A549 (cell line): ENCODE measurements at regions not wholly inside any gene's neighbourhood (a gene's known extent, or its start where the extent isn't known, plus 50 kb on each side); places are given as distances from the start of the nearest gene placed in this dataset.

Experiments used
- ATAC-seq, 2 experiments: fragments of 200-7000 bp in 1 of 2; fragments of >200 bp in 1 of 2; cut with Nextera tagmentation in 1 of 2; cut with Tn5 transposase in 1 of 2; 3 replicates each; pipeline versions ENCODE4 v1.8.0 to v1.9.1; 2018 to 2020; ENCODE audit warnings: mild to moderate bottlenecking in 1 of 2, moderate library complexity in 1 of 2
- CTCF ChIA-PET: fragments of 300-600 bp; sonication (Branson Sonifier 250); formaldehyde crosslinking; extraction: SDS; loops from one replicate; lab custom pipeline; 2021; ENCODE audit warnings: antibody characterized with exemption, inconsistent platforms; lab: Yijun Ruan, JAX
- POLR2A ChIA-PET: fragments of 350-600 bp; formaldehyde crosslinking; extraction: SDS; loops from one replicate; lab custom pipeline; 2021; ENCODE audit warnings: antibody characterized with exemption, inconsistent platforms; lab: Yijun Ruan, JAX
- DNase-seq, 2 experiments: peaks; one replicate each; pipeline versions ENCODE4 v3.0.0 to v3.0.0-alpha.2; 2011 to 2016; ENCODE audit warnings: low read depth in 1 of 2, low spot score in 1 of 2
- FAIRE-seq: peaks from 2 replicates; lab custom pipeline; 2011; peaks lifted over from hg19 to GRCh38; lab: Jason Lieb, UNC
- H3K27ac ChIP-seq, 2 experiments: fragments of >200 bp; sonication (Bioruptor Twin); formaldehyde crosslinking; 3 replicates each; pipeline ENCODE4 v1.5.1; 2016 to 2017
- H3K4me1 ChIP-seq: fragments of >200 bp; sonication (Bioruptor Twin); formaldehyde crosslinking; 3 replicates; pipeline ENCODE4 v1.6.1; 2016
- H3K4me2 ChIP-seq: fragments of >200 bp; sonication (Bioruptor Twin); formaldehyde crosslinking; 3 replicates; pipeline ENCODE4 v1.6.1; 2016
- H3K4me3 ChIP-seq: fragments of >200 bp; sonication (Bioruptor Twin); formaldehyde crosslinking; 3 replicates; pipeline ENCODE4 v1.5.1; 2016
- H3K9me3 ChIP-seq: fragments of >200 bp; sonication (Bioruptor Twin); formaldehyde crosslinking; 3 replicates; pipeline ENCODE4 v1.6.1; 2016
- CBX8 ChIP-seq: fragments of 200-600 bp; sonication (generic); IDR thresholded peaks from 2 replicates; pipeline ENCODE4 v1.6.1; 2016
- CHD4 ChIP-seq: fragments of 200-600 bp; sonication (generic); IDR thresholded peaks from 2 replicates; pipeline ENCODE4 v1.6.1; 2016; ENCODE audit warnings: antibody characterized with exemption, mild to moderate bottlenecking, borderline replicate concordance
- CTCF ChIP-seq: fragments of >200 bp; sonication (Bioruptor Twin); formaldehyde crosslinking; IDR thresholded peaks from 3 replicates; pipeline ENCODE4 v1.5.1; 2016
- ESRRA ChIP-seq: fragments of 150-350 bp; IDR thresholded peaks from 2 replicates; pipeline ENCODE4 v1.6.1; 2014; ENCODE audit warnings: mild to moderate bottlenecking, low read length, borderline replicate concordance
- GATA3 ChIP-seq: IDR thresholded peaks from 2 replicates; pipeline ENCODE4 v1.6.1; 2012; ENCODE audit warnings: borderline replicate concordance
- JUNB ChIP-seq: fragments of >200 bp; sonication (Bioruptor Twin); formaldehyde crosslinking; IDR thresholded peaks from 2 replicates; pipeline ENCODE4 v1.6.1; 2016
- KDM1A ChIP-seq: fragments of 200-600 bp; sonication (generic); IDR thresholded peaks from 2 replicates; pipeline ENCODE4 v1.6.1; 2016; ENCODE audit warnings: low read depth, mild to moderate bottlenecking
- MYC ChIP-seq: IDR thresholded peaks from 2 replicates; pipeline ENCODE4 v1.6.1; 2012; ENCODE audit warnings: mild to moderate bottlenecking, inconsistent platforms, low read length, improper control_type of control experiment, borderline replicate concordance
- POLR2A ChIP-seq: IDR thresholded peaks from 2 replicates; pipeline ENCODE4 v1.6.1; 2012; ENCODE audit warnings: mild to moderate bottlenecking, low read length
- RAD21 ChIP-seq, 2 experiments: fragments of >200 bp in 1 of 2; sonication (Bioruptor Twin) in 1 of 2; formaldehyde crosslinking in 1 of 2; IDR thresholded peaks in 1 of 2; conservative IDR thresholded peaks in 1 of 2; 2 replicates in 1 of 2; 3 replicates in 1 of 2; pipeline ENCODE4 v1.6.1; 2012 to 2018; ENCODE audit warnings: inconsistent platforms in 1 of 2
- RARB ChIP-seq: fragments of 250-450 bp; sonication (Bioruptor Pico); IDR thresholded peaks from 2 replicates; pipeline ENCODE4 v1.8.0; 2021; ENCODE audit warnings: mild to moderate bottlenecking, moderate library complexity
- RCOR1 ChIP-seq: fragments of 150-350 bp; IDR thresholded peaks from 2 replicates; pipeline ENCODE4 v1.6.1; 2014; ENCODE audit warnings: antibody characterized with exemption, low read length, low read depth
- RFX5 ChIP-seq: fragments of 450-650 bp; IDR thresholded peaks from 2 replicates; pipeline ENCODE4 v1.7.1; 2014; ENCODE audit warnings: antibody characterized with exemption, mild to moderate bottlenecking, moderate library complexity
- RNF2 ChIP-seq: fragments of 200-600 bp; sonication (generic); IDR thresholded peaks from 2 replicates; pipeline ENCODE4 v1.6.1; 2016; ENCODE audit warnings: low read depth, mild to moderate bottlenecking, antibody characterized with exemption, moderate library complexity, borderline replicate concordance
- ZC3H11A ChIP-seq: fragments of 450-650 bp; IDR thresholded peaks from 2 replicates; pipeline ENCODE4 v1.6.1; 2014; ENCODE audit warnings: antibody characterized with exemption, mild to moderate bottlenecking
- ZNF302 ChIP-seq: fragments of 250-450 bp; sonication (Bioruptor Pico); IDR thresholded peaks from 2 replicates; pipeline ENCODE4 v1.9.0; 2021; ENCODE audit warnings: inconsistent platforms, mild to moderate bottlenecking, moderate library complexity
- WGBS: methylation state at CpG from one replicate; pipeline ENCODE4 v1.1.6; 2017; ENCODE audit errors: missing lambda C conversion rate; 5-methylcytosine and 5-hydroxymethylcytosine counted together
- TF ChIP-seq, protein P1 (sequence below): fragments of 250-450 bp; sonication (Bioruptor Pico); IDR thresholded peaks from 2 replicates; pipeline ENCODE4 v1.5.0; 2020; ENCODE audit warnings: low read depth, mild to moderate bottlenecking, moderate library complexity
- TF ChIP-seq, protein P2 (sequence below): fragments of 250-450 bp; sonication (Bioruptor Pico); IDR thresholded peaks from 2 replicates; pipeline ENCODE4 v1.5.0; 2021; ENCODE audit warnings: mild to moderate bottlenecking, moderate library complexity, borderline replicate concordance
- TF ChIP-seq, protein P3 (sequence below): IDR thresholded peaks from 2 replicates; pipeline ENCODE4 v1.6.1; 2012; ENCODE audit warnings: low read depth, borderline replicate concordance
- TF ChIP-seq, protein P4 (sequence below): IDR thresholded peaks from 2 replicates; pipeline ENCODE4 v1.6.1; 2012

DNA sequence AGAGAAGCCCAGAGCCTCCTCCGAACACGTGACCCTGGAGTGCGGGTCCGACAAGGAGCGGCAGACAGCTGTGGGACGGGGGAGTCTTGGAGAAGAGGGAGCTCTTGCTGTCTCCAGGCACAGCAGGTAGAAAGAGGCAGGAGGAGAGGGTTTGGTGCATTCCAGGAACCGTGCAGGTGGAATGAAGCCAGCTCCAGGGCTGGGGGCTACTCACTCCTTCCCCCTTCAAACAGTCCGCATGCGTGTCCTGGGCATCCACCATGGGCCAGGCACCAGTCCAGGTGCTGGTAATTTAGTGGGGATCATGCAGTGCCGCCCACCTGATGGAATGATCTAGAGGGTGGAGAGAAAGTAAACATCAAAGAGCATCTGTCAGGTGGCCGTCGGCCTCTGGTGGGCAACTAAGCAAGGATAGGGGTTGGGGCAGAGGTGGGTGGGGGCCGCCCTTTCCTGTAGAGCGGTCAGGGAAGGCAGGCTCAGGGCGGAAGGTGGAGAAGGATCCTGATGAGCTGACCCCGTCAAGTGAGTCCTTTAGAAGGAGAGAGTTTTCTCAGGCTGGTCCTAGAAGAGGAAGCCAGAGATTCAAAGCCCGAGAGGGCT, 850.0 kb downstream of the TBC1D22A start:
- H3K9me3 ChIP-seq: no peaks in the 10 kb centered on the region
- no peak overlapping the region for H3K4me2 ChIP-seq
- DNase-seq (no peak), FAIRE-seq (no peak), ATAC-seq (no peak)
- no peaks in the 10 kb centered on the region for H3K4me1 ChIP-seq
- no peak for TF ChIP-seq CBX8
- TF ChIP-seq, protein P1, sequence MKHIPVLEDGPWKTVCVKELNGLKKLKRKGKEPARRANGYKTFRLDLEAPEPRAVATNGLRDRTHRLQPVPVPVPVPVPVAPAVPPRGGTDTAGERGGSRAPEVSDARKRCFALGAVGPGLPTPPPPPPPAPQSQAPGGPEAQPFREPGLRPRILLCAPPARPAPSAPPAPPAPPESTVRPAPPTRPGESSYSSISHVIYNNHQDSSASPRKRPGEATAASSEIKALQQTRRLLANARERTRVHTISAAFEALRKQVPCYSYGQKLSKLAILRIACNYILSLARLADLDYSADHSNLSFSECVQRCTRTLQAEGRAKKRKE (CRISPR knock-in tag): no peak
- no peak for TF ChIP-seq RCOR1
- TF ChIP-seq RFX5: no peak
- TF ChIP-seq KDM1A: no peak
- TF ChIP-seq RAD21 (conservative IDR thresholded peaks at IDR 0.05 in 1 of 2, IDR thresholded peaks at IDR 0.05 in 1 of 2): no peak
- TF ChIP-seq ZNF302 (CRISPR knock-in tag): no peak
- TF ChIP-seq CTCF: no peak
- no peak for TF ChIP-seq RNF2
- no peak for TF ChIP-seq POLR2A
- POLR2A ChIA-PET: interaction anchor here (0.6 kb wide), 1 partner anchor 828 kb away, joined by 3 read pairs; no protein-coding TSS in a partner anchor
- CTCF ChIA-PET: no interaction called here
- no peak overlapping the region for H3K27ac ChIP-seq
- WGBS: 53% methylated on average over 17 of the region's 17 CpGs
- no peak overlapping the region for H3K4me3 ChIP-seq

DNA sequence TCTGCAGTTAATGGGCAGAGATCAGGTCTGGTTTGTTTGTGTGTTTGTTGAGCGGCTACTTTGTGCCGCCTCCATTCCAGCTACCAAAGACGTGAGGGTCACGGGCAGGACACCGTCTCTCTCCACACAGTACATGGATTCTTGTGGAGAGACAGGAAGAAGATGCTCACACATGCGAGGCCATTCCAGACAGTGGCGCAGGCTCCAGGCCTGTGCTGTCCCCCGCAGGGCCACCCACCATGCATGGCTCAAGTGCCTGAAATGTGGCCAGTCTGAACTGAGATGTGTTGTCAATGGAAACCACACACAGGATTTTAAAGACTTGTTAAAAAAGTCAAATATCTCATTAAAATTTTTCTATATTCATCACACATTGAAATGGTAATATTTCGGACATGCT, 848.3 kb downstream of the TBC1D22A start:
- no peak overlapping the region for H3K27ac ChIP-seq
- WGBS: 85% methylated on average over 7 of the region's 9 CpGs
- no peak for FAIRE-seq
- no peak for ATAC-seq
- no peaks in the 10 kb centered on the region for H3K9me3 ChIP-seq
- H3K4me3 ChIP-seq: no peak overlapping the region
- H3K4me1 ChIP-seq: no peaks in the 10 kb centered on the region
- no peak for TF ChIP-seq ESRRA
- TF ChIP-seq, protein P2, sequence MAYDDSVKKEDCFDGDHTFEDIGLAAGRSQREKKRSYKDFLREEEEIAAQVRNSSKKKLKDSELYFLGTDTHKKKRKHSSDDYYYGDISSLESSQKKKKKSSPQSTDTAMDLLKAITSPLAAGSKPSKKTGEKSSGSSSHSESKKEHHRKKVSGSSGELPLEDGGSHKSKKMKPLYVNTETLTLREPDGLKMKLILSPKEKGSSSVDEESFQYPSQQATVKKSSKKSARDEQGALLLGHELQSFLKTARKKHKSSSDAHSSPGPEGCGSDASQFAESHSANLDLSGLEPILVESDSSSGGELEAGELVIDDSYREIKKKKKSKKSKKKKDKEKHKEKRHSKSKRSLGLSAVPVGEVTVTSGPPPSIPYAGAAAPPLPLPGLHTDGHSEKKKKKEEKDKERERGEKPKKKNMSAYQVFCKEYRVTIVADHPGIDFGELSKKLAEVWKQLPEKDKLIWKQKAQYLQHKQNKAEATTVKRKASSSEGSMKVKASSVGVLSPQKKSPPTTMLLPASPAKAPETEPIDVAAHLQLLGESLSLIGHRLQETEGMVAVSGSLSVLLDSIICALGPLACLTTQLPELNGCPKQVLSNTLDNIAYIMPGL (CRISPR knock-in tag): no peak
- TF ChIP-seq, protein P3, sequence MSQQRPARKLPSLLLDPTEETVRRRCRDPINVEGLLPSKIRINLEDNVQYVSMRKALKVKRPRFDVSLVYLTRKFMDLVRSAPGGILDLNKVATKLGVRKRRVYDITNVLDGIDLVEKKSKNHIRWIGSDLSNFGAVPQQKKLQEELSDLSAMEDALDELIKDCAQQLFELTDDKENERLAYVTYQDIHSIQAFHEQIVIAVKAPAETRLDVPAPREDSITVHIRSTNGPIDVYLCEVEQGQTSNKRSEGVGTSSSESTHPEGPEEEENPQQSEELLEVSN: no peak
- no peak for TF ChIP-seq JUNB
- no peak for TF ChIP-seq GATA3
- TF ChIP-seq CHD4: no peak
- TF ChIP-seq RARB (CRISPR knock-in tag): no peak
- no peak for TF ChIP-seq ZC3H11A
- TF ChIP-seq, protein P4, sequence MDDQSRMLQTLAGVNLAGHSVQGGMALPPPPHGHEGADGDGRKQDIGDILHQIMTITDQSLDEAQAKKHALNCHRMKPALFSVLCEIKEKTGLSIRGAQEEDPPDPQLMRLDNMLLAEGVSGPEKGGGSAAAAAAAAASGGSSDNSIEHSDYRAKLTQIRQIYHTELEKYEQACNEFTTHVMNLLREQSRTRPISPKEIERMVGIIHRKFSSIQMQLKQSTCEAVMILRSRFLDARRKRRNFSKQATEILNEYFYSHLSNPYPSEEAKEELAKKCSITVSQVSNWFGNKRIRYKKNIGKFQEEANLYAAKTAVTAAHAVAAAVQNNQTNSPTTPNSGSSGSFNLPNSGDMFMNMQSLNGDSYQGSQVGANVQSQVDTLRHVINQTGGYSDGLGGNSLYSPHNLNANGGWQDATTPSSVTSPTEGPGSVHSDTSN: no peak
- TF ChIP-seq MYC: no peak
- CTCF ChIA-PET: no interaction called here
- no peak for DNase-seq
- no peak overlapping the region for H3K4me2 ChIP-seq
- POLR2A ChIA-PET: no interaction called here
